ENCODE measurements at regions not wholly inside any gene's neighbourhood (a gene's known extent, or its start where the extent isn't known, plus 50 kb on each side); places are given as distances from the start of the nearest gene placed in this dataset.

DNA sequence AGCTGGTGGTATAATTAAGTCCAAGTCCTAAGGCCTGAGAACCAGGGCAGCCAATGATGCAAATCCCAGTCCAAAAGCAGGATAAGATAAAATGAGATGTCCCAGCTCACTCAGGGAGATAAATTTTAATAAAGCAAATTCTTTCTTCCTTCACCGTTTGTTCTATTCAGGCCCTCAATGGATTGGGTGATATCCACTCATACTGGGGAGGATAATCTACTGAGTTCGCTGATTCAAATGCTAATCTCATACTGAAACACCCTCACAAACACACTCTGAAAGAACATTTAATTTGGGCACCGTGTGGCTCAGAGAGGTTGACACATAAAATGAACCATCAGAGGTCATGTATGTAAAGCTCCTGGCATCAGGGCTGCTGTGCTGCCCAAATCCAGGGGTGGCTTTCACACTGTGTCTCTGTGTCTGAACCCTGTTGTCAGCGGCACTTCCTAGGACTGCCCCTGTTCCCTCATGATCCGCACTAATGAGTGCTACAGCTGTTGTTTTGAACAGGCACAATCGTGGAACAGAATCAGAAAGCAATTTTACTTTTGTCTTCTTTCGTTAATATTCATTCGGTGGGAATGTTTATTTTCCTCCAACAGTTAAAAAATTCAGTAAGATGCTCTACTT lies 428.5 kb upstream of the FBXO33 start:
- no peak overlapping the region for H3K4me3 ChIP-seq (ENCODE audit: low read depth in 2 of 2, low read length in 1 of 2)
- ChIA-PET CTCF (no interaction called here), POLR2A (no interaction called here)
- no peaks in the 10 kb centered on the region for H3K36me3 ChIP-seq (replicated peaks in 1 of 2; ENCODE audit: control insufficient read depth in 1 of 2, insufficient read depth in 2 of 2, low read length in 1 of 2)
- H2AFZ ChIP-seq (ENCODE audit: low read depth) = no peak overlapping the region
- H3K27me3 ChIP-seq (ENCODE audit: insufficient read depth) = no peaks in the 10 kb centered on the region
- no peaks in the 10 kb centered on the region for H3K9me2 ChIP-seq
- H3F3A ChIP-seq (replicated peaks; ENCODE audit: insufficient read depth) = no peaks in the 10 kb centered on the region
- 4% methylated on average over 7 of the region's 8 CpGs for WGBS (ENCODE audit: low lambda C conversion rate)
- TF ChIP-seq EZH2phosphoT487 (IDR thresholded peaks at IDR 0.05; ENCODE audit: borderline replicate concordance, low read depth) = no peak
- TF ChIP-seq, protein P1, sequence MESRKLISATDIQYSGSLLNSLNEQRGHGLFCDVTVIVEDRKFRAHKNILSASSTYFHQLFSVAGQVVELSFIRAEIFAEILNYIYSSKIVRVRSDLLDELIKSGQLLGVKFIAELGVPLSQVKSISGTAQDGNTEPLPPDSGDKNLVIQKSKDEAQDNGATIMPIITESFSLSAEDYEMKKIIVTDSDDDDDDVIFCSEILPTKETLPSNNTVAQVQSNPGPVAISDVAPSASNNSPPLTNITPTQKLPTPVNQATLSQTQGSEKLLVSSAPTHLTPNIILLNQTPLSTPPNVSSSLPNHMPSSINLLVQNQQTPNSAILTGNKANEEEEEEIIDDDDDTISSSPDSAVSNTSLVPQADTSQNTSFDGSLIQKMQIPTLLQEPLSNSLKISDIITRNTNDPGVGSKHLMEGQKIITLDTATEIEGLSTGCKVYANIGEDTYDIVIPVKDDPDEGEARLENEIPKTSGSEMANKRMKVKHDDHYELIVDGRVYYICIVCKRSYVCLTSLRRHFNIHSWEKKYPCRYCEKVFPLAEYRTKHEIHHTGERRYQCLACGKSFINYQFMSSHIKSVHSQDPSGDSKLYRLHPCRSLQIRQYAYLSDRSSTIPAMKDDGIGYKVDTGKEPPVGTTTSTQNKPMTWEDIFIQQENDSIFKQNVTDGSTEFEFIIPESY (IDR thresholded peaks at IDR 0.05; ENCODE audit: borderline replicate concordance, low read depth) = no peak
- TF ChIP-seq SMC3 (IDR thresholded peaks at IDR 0.05; ENCODE audit: low read depth, low read length) = no peak
- TF ChIP-seq RFX5 (IDR thresholded peaks at IDR 0.05; ENCODE audit: low read length) = no peak
- TF ChIP-seq, protein P2, sequence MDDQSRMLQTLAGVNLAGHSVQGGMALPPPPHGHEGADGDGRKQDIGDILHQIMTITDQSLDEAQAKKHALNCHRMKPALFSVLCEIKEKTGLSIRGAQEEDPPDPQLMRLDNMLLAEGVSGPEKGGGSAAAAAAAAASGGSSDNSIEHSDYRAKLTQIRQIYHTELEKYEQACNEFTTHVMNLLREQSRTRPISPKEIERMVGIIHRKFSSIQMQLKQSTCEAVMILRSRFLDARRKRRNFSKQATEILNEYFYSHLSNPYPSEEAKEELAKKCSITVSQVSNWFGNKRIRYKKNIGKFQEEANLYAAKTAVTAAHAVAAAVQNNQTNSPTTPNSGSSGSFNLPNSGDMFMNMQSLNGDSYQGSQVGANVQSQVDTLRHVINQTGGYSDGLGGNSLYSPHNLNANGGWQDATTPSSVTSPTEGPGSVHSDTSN (IDR thresholded peaks at IDR 0.05) = no peak
- TF ChIP-seq, protein P3, sequence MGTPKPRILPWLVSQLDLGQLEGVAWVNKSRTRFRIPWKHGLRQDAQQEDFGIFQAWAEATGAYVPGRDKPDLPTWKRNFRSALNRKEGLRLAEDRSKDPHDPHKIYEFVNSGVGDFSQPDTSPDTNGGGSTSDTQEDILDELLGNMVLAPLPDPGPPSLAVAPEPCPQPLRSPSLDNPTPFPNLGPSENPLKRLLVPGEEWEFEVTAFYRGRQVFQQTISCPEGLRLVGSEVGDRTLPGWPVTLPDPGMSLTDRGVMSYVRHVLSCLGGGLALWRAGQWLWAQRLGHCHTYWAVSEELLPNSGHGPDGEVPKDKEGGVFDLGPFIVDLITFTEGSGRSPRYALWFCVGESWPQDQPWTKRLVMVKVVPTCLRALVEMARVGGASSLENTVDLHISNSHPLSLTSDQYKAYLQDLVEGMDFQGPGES (IDR thresholded peaks at IDR 0.05; ENCODE audit: low read depth, low read length) = no peak
- no peak for TF ChIP-seq NRF1 (IDR thresholded peaks at IDR 0.05; ENCODE audit: low read depth, low read length)
- TF ChIP-seq, protein P4, sequence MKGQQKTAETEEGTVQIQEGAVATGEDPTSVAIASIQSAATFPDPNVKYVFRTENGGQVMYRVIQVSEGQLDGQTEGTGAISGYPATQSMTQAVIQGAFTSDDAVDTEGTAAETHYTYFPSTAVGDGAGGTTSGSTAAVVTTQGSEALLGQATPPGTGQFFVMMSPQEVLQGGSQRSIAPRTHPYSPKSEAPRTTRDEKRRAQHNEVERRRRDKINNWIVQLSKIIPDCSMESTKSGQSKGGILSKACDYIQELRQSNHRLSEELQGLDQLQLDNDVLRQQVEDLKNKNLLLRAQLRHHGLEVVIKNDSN (IDR thresholded peaks at IDR 0.05; ENCODE audit: borderline replicate concordance, low read depth) = no peak
- TF ChIP-seq FOSL2 (IDR thresholded peaks at IDR 0.05; ENCODE audit: borderline replicate concordance, low read depth) = no peak
- TF ChIP-seq NFIC (IDR thresholded peaks at IDR 0.05; ENCODE audit: borderline replicate concordance) = no peak
- TF ChIP-seq FOXM1 (IDR thresholded peaks at IDR 0.05; ENCODE audit: low read depth) = no peak
- no peak for TF ChIP-seq RXRA (IDR thresholded peaks at IDR 0.05; ENCODE audit: borderline replicate concordance, low read depth)
- no peak overlapping the region for H3K27ac ChIP-seq (ENCODE audit: low read depth in 2 of 2, low read length in 1 of 2)
- no peaks in the 10 kb centered on the region for H4K20me1 ChIP-seq (ENCODE audit: insufficient read depth)
- DNase-seq = no peak
- H3K4me1 ChIP-seq (ENCODE audit: control insufficient read depth in 1 of 2, insufficient read depth in 2 of 2, low read depth in 1 of 2, low read length in 1 of 2) = no peaks in the 10 kb centered on the region
- H3K9ac ChIP-seq = no peak overlapping the region
- H3K4me2 ChIP-seq = no peak overlapping the region
- no peaks in the 10 kb centered on the region for H3K9me3 ChIP-seq
- H3K79me2 ChIP-seq (ENCODE audit: insufficient read depth) = no peaks in the 10 kb centered on the region

DNA sequence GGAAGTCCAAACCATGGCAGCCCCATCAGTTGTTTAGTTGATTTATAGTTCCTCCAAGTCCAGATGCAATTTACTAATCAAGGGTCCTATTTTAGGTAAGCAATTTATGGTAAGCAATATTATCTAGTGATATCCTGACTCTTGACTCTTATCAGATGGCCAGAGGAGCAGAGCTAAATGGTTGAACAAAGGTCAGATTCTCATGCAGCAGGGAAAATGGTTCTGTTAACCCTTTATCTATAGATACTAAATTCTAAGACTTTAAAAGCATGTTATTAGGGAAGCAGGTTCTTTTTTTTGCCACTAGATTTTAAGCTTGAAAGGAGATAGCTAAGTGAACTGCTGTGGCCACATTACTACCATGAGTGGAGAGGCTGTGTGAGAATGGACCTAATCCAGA lies 427.1 kb upstream of the FBXO33 start:
- Histone ChIP-seq H2AFZ (ENCODE audit: low read depth) (no peak overlapping the region), H3K9ac (no peak overlapping the region), H3K27me3 (ENCODE audit: insufficient read depth) (no peaks in the 10 kb centered on the region), H3K79me2 (ENCODE audit: insufficient read depth) (no peaks in the 10 kb centered on the region), H3K4me2 (no peak overlapping the region), H3K4me3 (ENCODE audit: low read depth in 2 of 2, low read length in 1 of 2) (no peak overlapping the region), H4K20me1 (ENCODE audit: insufficient read depth) (no peaks in the 10 kb centered on the region), H3F3A (replicated peaks; ENCODE audit: insufficient read depth) (no peaks in the 10 kb centered on the region), H3K9me2 (no peaks in the 10 kb centered on the region), H3K36me3 (replicated peaks in 1 of 2; ENCODE audit: control insufficient read depth in 1 of 2, insufficient read depth in 2 of 2, low read length in 1 of 2) (no peaks in the 10 kb centered on the region), H3K4me1 (ENCODE audit: control insufficient read depth in 1 of 2, insufficient read depth in 2 of 2, low read depth in 1 of 2, low read length in 1 of 2) (no peaks in the 10 kb centered on the region), H3K27ac (ENCODE audit: low read depth in 2 of 2, low read length in 1 of 2) (no peak overlapping the region), H3K9me3 (no peaks in the 10 kb centered on the region)
- POLR2A ChIA-PET = no interaction called here
- CTCF ChIA-PET = no interaction called here
- DNase-seq = no peak
- TF ChIP-seq, protein P4 (IDR thresholded peaks at IDR 0.05; ENCODE audit: borderline replicate concordance, low read depth) = no peak
- no peak for TF ChIP-seq MXI1 (IDR thresholded peaks at IDR 0.05; ENCODE audit: low read depth, low read length)
- no peak for TF ChIP-seq FOXJ3 (CRISPR knock-in tag; IDR thresholded peaks at IDR 0.05)
- TF ChIP-seq, protein P5, sequence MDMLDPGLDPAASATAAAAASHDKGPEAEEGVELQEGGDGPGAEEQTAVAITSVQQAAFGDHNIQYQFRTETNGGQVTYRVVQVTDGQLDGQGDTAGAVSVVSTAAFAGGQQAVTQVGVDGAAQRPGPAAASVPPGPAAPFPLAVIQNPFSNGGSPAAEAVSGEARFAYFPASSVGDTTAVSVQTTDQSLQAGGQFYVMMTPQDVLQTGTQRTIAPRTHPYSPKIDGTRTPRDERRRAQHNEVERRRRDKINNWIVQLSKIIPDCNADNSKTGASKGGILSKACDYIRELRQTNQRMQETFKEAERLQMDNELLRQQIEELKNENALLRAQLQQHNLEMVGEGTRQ (IDR thresholded peaks at IDR 0.05; ENCODE audit: borderline replicate concordance, low read depth, low read length) = no peak
- TF ChIP-seq, protein P6, sequence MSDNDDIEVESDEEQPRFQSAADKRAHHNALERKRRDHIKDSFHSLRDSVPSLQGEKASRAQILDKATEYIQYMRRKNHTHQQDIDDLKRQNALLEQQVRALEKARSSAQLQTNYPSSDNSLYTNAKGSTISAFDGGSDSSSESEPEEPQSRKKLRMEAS (IDR thresholded peaks at IDR 0.05; ENCODE audit: low read depth) = no peak
- TF ChIP-seq SMC3 (IDR thresholded peaks at IDR 0.05; ENCODE audit: low read depth, low read length) = no peak
- TF ChIP-seq NRF1 (IDR thresholded peaks at IDR 0.05; ENCODE audit: low read depth, low read length) = no peak
- TF ChIP-seq FOXM1 (IDR thresholded peaks at IDR 0.05; ENCODE audit: low read depth) = no peak
- TF ChIP-seq CHD2 (IDR thresholded peaks at IDR 0.05; ENCODE audit: low read length, partially characterized antibody) = no peak
- TF ChIP-seq, protein P3 (IDR thresholded peaks at IDR 0.05; ENCODE audit: low read depth, low read length) = no peak
- no peak for TF ChIP-seq RAD21 (IDR thresholded peaks at IDR 0.05; ENCODE audit: low read length)
- no peak for TF ChIP-seq EZH2phosphoT487 (IDR thresholded peaks at IDR 0.05; ENCODE audit: borderline replicate concordance, low read depth)
